ENCODE measurements at regions not wholly inside any gene's neighbourhood (a gene's known extent, or its start where the extent isn't known, plus 50 kb on each side); places are given as distances from the start of the nearest gene placed in this dataset.

GRCh38 chr2:23249348-23249747, 135.6 kb upstream of the KLHL29 start:
- POLR2A ChIA-PET: no interaction called here

GRCh38 chr2:23250371-23250770, 134.6 kb upstream of the KLHL29 start:
- DNase-seq (ENCODE audit: extremely low spot score): no peak
- ChIA-PET CTCF (no interaction called here), POLR2A (no interaction called here)
- TF ChIP-seq L3MBTL2 (conservative IDR thresholded peaks at IDR 0.05) (no peak), ARNT (IDR thresholded peaks at IDR 0.05) (no peak), LEF1 (IDR thresholded peaks at IDR 0.05; ENCODE audit: borderline replicate concordance) (no peak), ELF4 (IDR thresholded peaks at IDR 0.05) (no peak), PKNOX1 (IDR thresholded peaks at IDR 0.05) (no peak), ZNF384 (IDR thresholded peaks at IDR 0.05) (no peak), FOXM1 (IDR thresholded peaks at IDR 0.05; ENCODE audit: borderline replicate concordance) (no peak), NFRKB (IDR thresholded peaks at IDR 0.05) (no peak), SUZ12 (IDR thresholded peaks at IDR 0.05) (no peak), SP1 (IDR thresholded peaks at IDR 0.05) (no peak), HDGF (IDR thresholded peaks at IDR 0.05; ENCODE audit: borderline replicate concordance) (no peak), CTBP1 (IDR thresholded peaks at IDR 0.05; ENCODE audit: borderline replicate concordance) (no peak), FOXK2 (IDR thresholded peaks at IDR 0.05) (no peak), TARDBP (IDR thresholded peaks at IDR 0.05) (no peak), FOXA1 (IDR thresholded peaks at IDR 0.05) (no peak), BHLHE40 (IDR thresholded peaks at IDR 0.05; ENCODE audit: borderline replicate concordance) (no peak)

More at GRCh38 chr2:23249348-23249747, 135.6 kb upstream of the KLHL29 start:
- TF ChIP-seq FOXA1 (IDR thresholded peaks at IDR 0.05): no peak
- DNase-seq (ENCODE audit: extremely low spot score): no peak
- CTCF ChIA-PET: interaction anchor here (0.9 kb wide), 1 partner anchor 11 kb away, joined by 3 read pairs; no protein-coding TSS in a partner anchor

DNA sequence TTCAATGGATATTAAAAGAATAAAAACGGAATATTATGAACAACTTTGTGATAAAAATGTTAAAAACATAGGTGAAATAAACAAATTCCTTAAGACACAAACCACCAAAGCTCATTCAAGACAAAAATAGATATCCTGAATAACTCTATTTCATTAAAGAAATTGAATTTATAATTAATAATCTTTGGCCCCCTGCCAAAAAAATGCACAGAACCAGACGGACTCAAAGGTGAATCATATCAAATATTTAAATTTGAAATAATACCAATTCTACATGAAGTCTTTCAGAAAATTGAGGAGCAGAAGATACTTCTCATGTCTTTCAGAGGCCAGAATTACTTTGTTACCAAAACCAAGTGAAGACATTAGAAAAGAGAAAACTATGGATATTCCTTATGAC, 128.3 kb upstream of the KLHL29 start:
- TF ChIP-seq ARNT (IDR thresholded peaks at IDR 0.05) (no peak), L3MBTL2 (conservative IDR thresholded peaks at IDR 0.05) (no peak), ZNF384 (IDR thresholded peaks at IDR 0.05) (no peak), HDGF (IDR thresholded peaks at IDR 0.05; ENCODE audit: borderline replicate concordance) (no peak), FOXA1 (IDR thresholded peaks at IDR 0.05) (no peak), TARDBP (IDR thresholded peaks at IDR 0.05) (no peak)
- ChIA-PET CTCF (no interaction called here), POLR2A (no interaction called here)
- DNase-seq (ENCODE audit: extremely low spot score): no peak

GRCh38 chr2:23260621-23261020, 124.4 kb upstream of the KLHL29 start:
- TF ChIP-seq BHLHE40 (IDR thresholded peaks at IDR 0.05; ENCODE audit: borderline replicate concordance): no peak
- no peak for TF ChIP-seq NFRKB (IDR thresholded peaks at IDR 0.05)
- no peak for TF ChIP-seq ZNF384 (IDR thresholded peaks at IDR 0.05)
- TF ChIP-seq L3MBTL2 (conservative IDR thresholded peaks at IDR 0.05): no peak
- TF ChIP-seq SP1 (IDR thresholded peaks at IDR 0.05): no peak
- no peak for TF ChIP-seq TARDBP (IDR thresholded peaks at IDR 0.05)
- no peak for TF ChIP-seq SUZ12 (IDR thresholded peaks at IDR 0.05)
- TF ChIP-seq FOXK2 (IDR thresholded peaks at IDR 0.05): no peak
- TF ChIP-seq HDGF (IDR thresholded peaks at IDR 0.05; ENCODE audit: borderline replicate concordance): no peak
- TF ChIP-seq ARNT (IDR thresholded peaks at IDR 0.05): no peak
- no peak for TF ChIP-seq CTBP1 (IDR thresholded peaks at IDR 0.05; ENCODE audit: borderline replicate concordance)
- no peak for TF ChIP-seq FOXA1 (IDR thresholded peaks at IDR 0.05)
- no peak for TF ChIP-seq PKNOX1 (IDR thresholded peaks at IDR 0.05)
- TF ChIP-seq FOXM1 (IDR thresholded peaks at IDR 0.05; ENCODE audit: borderline replicate concordance): no peak
- TF ChIP-seq LEF1 (IDR thresholded peaks at IDR 0.05; ENCODE audit: borderline replicate concordance): no peak
- CTCF ChIA-PET: interaction anchor here (1.0 kb wide), 1 partner anchor 11 kb away, joined by 3 read pairs; no protein-coding TSS in a partner anchor

DNA sequence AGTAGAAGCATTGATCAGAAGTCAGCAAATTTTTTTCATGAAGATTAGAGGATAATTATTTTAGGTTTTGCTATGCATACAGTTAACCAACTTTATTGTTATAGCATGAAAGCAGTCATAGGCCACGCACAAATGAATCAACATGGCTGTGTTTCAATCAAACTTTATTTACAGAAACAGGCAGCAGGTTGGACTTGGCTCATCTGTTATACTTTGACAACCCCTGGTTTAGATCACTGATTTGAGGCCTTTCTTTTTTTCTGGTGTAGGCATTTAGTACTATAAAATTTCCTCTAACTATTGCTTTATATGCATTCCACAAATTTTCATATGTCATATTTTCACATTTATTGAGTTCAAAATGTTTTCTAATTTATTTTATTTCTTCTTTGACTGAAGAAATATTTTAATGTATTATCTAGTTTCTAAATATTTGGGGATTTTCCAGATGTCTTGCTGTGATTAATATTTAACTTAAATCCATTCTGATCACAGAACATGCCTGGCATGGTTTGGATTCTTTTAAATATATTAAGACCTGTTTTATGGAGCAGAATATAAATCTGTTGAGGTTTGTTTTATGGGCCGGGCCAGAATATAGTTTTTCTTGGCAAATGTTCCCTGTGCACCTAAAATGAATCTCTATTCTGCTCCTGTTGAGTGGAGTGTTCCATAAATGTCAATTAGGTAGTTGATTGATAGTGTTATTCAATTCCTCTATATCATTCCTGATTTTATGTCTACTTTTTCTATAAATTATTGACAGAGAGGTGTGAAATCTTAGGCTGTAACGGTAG, 116.3 kb upstream of the KLHL29 start:
- DNase-seq (ENCODE audit: extremely low spot score): no peak
- TF ChIP-seq L3MBTL2 (conservative IDR thresholded peaks at IDR 0.05) (no peak), CTBP1 (IDR thresholded peaks at IDR 0.05; ENCODE audit: borderline replicate concordance) (peak; percentile 58; the same call in 1 of the 2 replicates), ZNF384 (IDR thresholded peaks at IDR 0.05) (no peak), NFRKB (IDR thresholded peaks at IDR 0.05) (no peak), FOXK2 (IDR thresholded peaks at IDR 0.05) (no peak), PKNOX1 (IDR thresholded peaks at IDR 0.05) (peak; percentile 92), FOXA1 (IDR thresholded peaks at IDR 0.05) (no peak), TARDBP (IDR thresholded peaks at IDR 0.05) (no peak), LEF1 (IDR thresholded peaks at IDR 0.05; ENCODE audit: borderline replicate concordance) (0 out of 2 replicates have a peak, but pooled peaks have one; percentile 40), BHLHE40 (IDR thresholded peaks at IDR 0.05; ENCODE audit: borderline replicate concordance) (no peak), FOXM1 (IDR thresholded peaks at IDR 0.05; ENCODE audit: borderline replicate concordance) (no peak), HDGF (IDR thresholded peaks at IDR 0.05; ENCODE audit: borderline replicate concordance) (no peak)
- CTCF ChIA-PET: interaction anchor here (0.6 kb wide), 1 partner anchor 76 kb away, joined by 3 read pairs; no protein-coding TSS in a partner anchor
- POLR2A ChIA-PET: no interaction called here

More at GRCh38 chr2:23260621-23261020, 124.4 kb upstream of the KLHL29 start:
- DNase-seq (ENCODE audit: extremely low spot score): no peak
- POLR2A ChIA-PET: no interaction called here

DNA sequence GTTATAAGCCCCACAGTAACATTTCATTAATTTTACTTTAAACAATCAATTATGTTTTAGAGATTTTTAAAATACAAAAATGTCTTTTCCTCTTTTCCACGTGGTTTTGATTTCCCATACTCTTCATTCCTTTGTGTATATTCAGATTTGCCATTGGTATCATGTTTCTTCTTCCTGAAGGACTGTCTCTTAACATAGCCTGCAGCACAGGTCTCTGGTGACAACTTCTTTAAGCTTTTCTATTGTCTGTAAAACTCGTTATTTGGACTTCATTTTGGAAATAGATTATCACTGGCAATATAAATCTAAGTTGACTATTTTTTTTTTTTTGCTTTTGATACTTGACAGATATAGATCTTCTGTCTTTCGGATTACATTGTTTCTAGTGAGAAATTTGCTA, 115.2 kb upstream of the KLHL29 start:
- ChIA-PET POLR2A (no interaction called here), CTCF (interaction anchor here (0.6 kb wide), 1 partner anchor 10 kb away, joined by 3 read pairs; no protein-coding TSS in a partner anchor)
- no peak for DNase-seq (ENCODE audit: extremely low spot score)
- peak; percentile 57 for TF ChIP-seq PKNOX1 (IDR thresholded peaks at IDR 0.05)
- no peak for TF ChIP-seq TARDBP (IDR thresholded peaks at IDR 0.05)
